CD14-positive monocyte (primary cell): ENCODE measurements at regions not wholly inside any gene's neighbourhood (a gene's known extent, or its start where the extent isn't known, plus 50 kb on each side); places are given as distances from the start of the nearest gene placed in this dataset.

Experiments used
- DNase-seq, 3 donors: peaks; one replicate each; pipeline ENCODE4 v3.0.0-alpha.2; 2011 to 2022
- H2AFZ ChIP-seq: 2 replicates; pipeline ENCODE4 v1.6.0; 2012; ENCODE audit warnings: mild to moderate bottlenecking, low read depth, low read length, inconsistent platforms; ENCODE audit not compliant: insufficient read depth, poor library complexity, severe bottlenecking
- H3K27ac ChIP-seq, 2 donors: 1 replicate in 1 of 2; 2 replicates in 1 of 2; pipeline ENCODE4 v1.5.1; 2012 to 2013; ENCODE audit warnings: low read length in 2 of 2, control low read depth in 1 of 2, inconsistent platforms in 1 of 2, low read depth in 1 of 2, mild to moderate bottlenecking in 1 of 2
- H3K27me3 ChIP-seq, 2 donors: one replicate each; pipeline versions ENCODE4 v1.6.0 to v1.6.1; 2011 to 2013; ENCODE audit warnings: low read length in 2 of 2; ENCODE audit not compliant: control insufficient read depth in 2 of 2, insufficient read depth in 2 of 2
- H3K36me3 ChIP-seq, 2 donors: replicated peaks in 1 of 2; 1 replicate in 1 of 2; 2 replicates in 1 of 2; pipeline versions ENCODE4 v1.5.1 to v1.6.1; 2012 to 2013; ENCODE audit warnings: low read length in 2 of 2, control low read depth in 1 of 2, inconsistent platforms in 1 of 2, mild to moderate bottlenecking in 1 of 2; ENCODE audit not compliant: insufficient read depth in 2 of 2, control insufficient read depth in 1 of 2
- H3K4me1 ChIP-seq, 2 donors: 1 replicate in 1 of 2; 2 replicates in 1 of 2; pipeline versions ENCODE4 v1.5.1 to v1.6.1; 2012 to 2013; ENCODE audit warnings: low read length in 2 of 2, control low read depth in 1 of 2, inconsistent platforms in 1 of 2, mild to moderate bottlenecking in 1 of 2, moderate library complexity in 1 of 2; ENCODE audit not compliant: insufficient read depth in 2 of 2, control insufficient read depth in 1 of 2
- H3K4me2 ChIP-seq: replicated peaks from 2 replicates; pipeline ENCODE3; 2012; ENCODE audit warnings: low read length, moderate library complexity, mild to moderate bottlenecking; ENCODE audit not compliant: poor library complexity, severe bottlenecking; ENCODE audit errors: extremely low read depth
- H3K4me3 ChIP-seq, 3 experiments: fragments of 200-600 bp in 1 of 3; sonication (generic) in 1 of 3; replicated peaks in 1 of 3; 1 replicate in 2 of 3; 2 replicates in 1 of 3; pipeline ENCODE4 v1.5.1; 2011 to 2013; ENCODE audit warnings: low read length in 3 of 3, mild to moderate bottlenecking in 3 of 3, control low read depth in 2 of 3, low read depth in 2 of 3, inconsistent platforms in 1 of 3, moderate library complexity in 1 of 3
- H3K79me2 ChIP-seq: 2 replicates; pipeline ENCODE4 v1.6.0; 2012; ENCODE audit warnings: mild to moderate bottlenecking, control low read depth, inconsistent platforms, low read length, moderate library complexity; ENCODE audit not compliant: insufficient read depth
- H3K9ac ChIP-seq: 2 replicates; pipeline ENCODE4 v1.6.0; 2017; ENCODE audit warnings: low read length, mild to moderate bottlenecking; ENCODE audit not compliant: insufficient read depth, poor library complexity, severe bottlenecking
- H3K9me3 ChIP-seq, 2 donors: replicated peaks in 1 of 2; 1 replicate in 1 of 2; 2 replicates in 1 of 2; pipeline versions ENCODE4 v1.5.1 to v1.6.1; 2012 to 2013; ENCODE audit warnings: low read length in 2 of 2, control low read depth in 1 of 2; ENCODE audit not compliant: control insufficient read depth in 1 of 2, insufficient read depth in 1 of 2
- H4K20me1 ChIP-seq: 2 replicates; pipeline ENCODE4 v1.6.0; 2012; ENCODE audit warnings: mild to moderate bottlenecking, low read length, control low read depth, moderate library complexity; ENCODE audit not compliant: insufficient read depth
- H3K27ac Mint-ChIP-seq, 7 donors: one replicate each; pipeline ENCODE4 v1.8.0; 2020; ENCODE audit warnings: mild to moderate bottlenecking in 7 of 7, mixed read lengths in 7 of 7, moderate library complexity in 6 of 7, inconsistent platforms in 2 of 7
- H3K27me3 Mint-ChIP-seq, 3 donors: one replicate each; pipeline ENCODE4 v1.8.0; 2021 to 2022; ENCODE audit warnings: low read depth in 3 of 3, mild to moderate bottlenecking in 3 of 3, mixed read lengths in 3 of 3, moderate library complexity in 3 of 3, inconsistent platforms in 1 of 3
- H3K36me3 Mint-ChIP-seq, 2 donors: one replicate each; pipeline ENCODE4 v1.8.0; 2020; ENCODE audit warnings: mixed read lengths in 2 of 2, inconsistent platforms in 1 of 2, mild to moderate bottlenecking in 1 of 2
- H3K4me1 Mint-ChIP-seq: one replicate; pipeline ENCODE4 v1.8.0; 2020; ENCODE audit warnings: mild to moderate bottlenecking, mixed read lengths
- H3K4me3 Mint-ChIP-seq, 2 donors: one replicate each; pipeline ENCODE4 v1.8.0; 2020; ENCODE audit warnings: mild to moderate bottlenecking in 2 of 2, mixed read lengths in 2 of 2, moderate library complexity in 1 of 2
- H3K9me3 Mint-ChIP-seq, 7 donors: one replicate each; pipeline ENCODE4 v1.8.0; 2020 to 2022; ENCODE audit warnings: mixed read lengths in 7 of 7, mild to moderate bottlenecking in 6 of 7, moderate library complexity in 6 of 7, inconsistent platforms in 2 of 7
- WGBS: methylation state at CpG from one replicate; pipeline ENCODE4 v1.1.5; 2013; ENCODE audit warnings: missing lambda C conversion rate; ENCODE audit not compliant: insufficient coverage; 5-methylcytosine and 5-hydroxymethylcytosine counted together
- intact Hi-C, 2 donors: fragments of 100-400 bp; cut with micrococcal nuclease; formaldehyde crosslinking; loops; one replicate each; pipeline versions ENCODE4 v1.15.0 to v1.15.1; 2023
- TF ChIP-seq, protein P1 (sequence below): fragments of 200-600 bp; IDR thresholded peaks from one replicate; pipeline ENCODE4 v1.8.0; 2022; ENCODE audit warnings: antibody characterized with exemption, mild to moderate bottlenecking

DNA sequence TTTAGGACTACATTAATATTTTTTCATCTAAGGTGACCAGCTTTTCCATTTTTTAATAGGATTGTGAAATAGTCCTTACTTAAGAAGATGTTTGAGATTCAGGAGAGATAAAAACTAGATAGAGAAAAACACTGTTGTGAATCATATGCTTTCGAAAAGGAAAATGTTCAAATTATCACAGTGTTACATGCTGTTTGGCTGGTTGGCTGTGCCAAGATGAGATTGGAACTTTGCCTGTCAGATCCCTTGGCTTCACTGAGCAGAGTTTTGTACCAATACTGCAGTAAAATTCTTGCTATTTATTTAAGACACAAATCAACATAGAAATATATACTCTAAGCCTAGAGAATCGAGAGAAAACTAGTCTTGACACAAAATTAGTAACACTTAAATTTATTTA, 117.2 kb downstream of the OXSM start:
- Mint-ChIP-seq H3K36me3 (no peaks in the 10 kb centered on the region), H3K4me1 (no peaks in the 10 kb centered on the region), H3K27ac (no peak overlapping the region), H3K4me3 (no peak overlapping the region), H3K9me3 (no peaks in the 10 kb centered on the region), H3K27me3 (peaks cover 0 to 3% (median 2%) of the 10 kb centered on the region in 3 donors)
- Histone ChIP-seq H3K4me2 (no peak overlapping the region), H3K36me3 (no peaks in the 10 kb centered on the region), H3K27me3 (no peaks in the 10 kb centered on the region), H3K9ac (no peak overlapping the region), H3K4me1 (no peaks in the 10 kb centered on the region), H4K20me1 (no peaks in the 10 kb centered on the region), H3K27ac (no peak overlapping the region), H3K9me3 (no peaks in the 10 kb centered on the region), H2AFZ (no peak overlapping the region), H3K79me2 (no peaks in the 10 kb centered on the region), H3K4me3 (no peak overlapping the region)
- TF ChIP-seq, protein P1, sequence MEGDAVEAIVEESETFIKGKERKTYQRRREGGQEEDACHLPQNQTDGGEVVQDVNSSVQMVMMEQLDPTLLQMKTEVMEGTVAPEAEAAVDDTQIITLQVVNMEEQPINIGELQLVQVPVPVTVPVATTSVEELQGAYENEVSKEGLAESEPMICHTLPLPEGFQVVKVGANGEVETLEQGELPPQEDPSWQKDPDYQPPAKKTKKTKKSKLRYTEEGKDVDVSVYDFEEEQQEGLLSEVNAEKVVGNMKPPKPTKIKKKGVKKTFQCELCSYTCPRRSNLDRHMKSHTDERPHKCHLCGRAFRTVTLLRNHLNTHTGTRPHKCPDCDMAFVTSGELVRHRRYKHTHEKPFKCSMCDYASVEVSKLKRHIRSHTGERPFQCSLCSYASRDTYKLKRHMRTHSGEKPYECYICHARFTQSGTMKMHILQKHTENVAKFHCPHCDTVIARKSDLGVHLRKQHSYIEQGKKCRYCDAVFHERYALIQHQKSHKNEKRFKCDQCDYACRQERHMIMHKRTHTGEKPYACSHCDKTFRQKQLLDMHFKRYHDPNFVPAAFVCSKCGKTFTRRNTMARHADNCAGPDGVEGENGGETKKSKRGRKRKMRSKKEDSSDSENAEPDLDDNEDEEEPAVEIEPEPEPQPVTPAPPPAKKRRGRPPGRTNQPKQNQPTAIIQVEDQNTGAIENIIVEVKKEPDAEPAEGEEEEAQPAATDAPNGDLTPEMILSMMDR = no peak
- 100% methylated on average over 1 of the region's 2 CpGs for WGBS
- DNase-seq = no peak
- intact Hi-C loops = no loop called here

DNA sequence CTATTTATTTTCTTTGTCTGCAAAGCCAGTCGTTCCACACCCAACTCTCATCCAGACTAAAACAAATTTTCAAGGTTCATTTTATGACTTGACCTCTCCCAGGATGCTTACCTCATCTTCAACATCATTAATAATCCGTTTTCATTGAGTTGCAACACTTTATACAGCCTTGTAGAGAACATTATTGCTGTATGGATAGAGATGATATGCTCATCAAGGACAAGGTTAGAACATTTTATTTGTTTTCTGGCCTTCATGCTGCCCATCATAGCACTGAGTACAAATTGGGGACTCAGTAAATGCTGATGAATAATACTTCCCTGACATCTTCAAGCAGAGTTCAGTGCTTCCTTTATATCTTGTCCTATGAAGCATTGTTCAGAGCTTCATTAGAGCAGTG, 120.2 kb downstream of the OXSM start:
- Histone ChIP-seq H3K27me3 (no peaks in the 10 kb centered on the region), H3K36me3 (no peaks in the 10 kb centered on the region), H3K4me3 (no peak overlapping the region), H3K27ac (no peak overlapping the region), H3K79me2 (no peaks in the 10 kb centered on the region), H2AFZ (no peak overlapping the region), H3K4me1 (no peaks in the 10 kb centered on the region), H3K9ac (no peak overlapping the region), H4K20me1 (no peaks in the 10 kb centered on the region), H3K4me2 (no peak overlapping the region), H3K9me3 (no peaks in the 10 kb centered on the region)
- no peak overlapping the region for H3K4me3 Mint-ChIP-seq
- H3K27ac Mint-ChIP-seq = no peak overlapping the region
- intact Hi-C loops = no loop called here
- WGBS = 83% methylated on average over 1 of the region's 2 CpGs
- H3K36me3 Mint-ChIP-seq = no peaks in the 10 kb centered on the region
- H3K4me1 Mint-ChIP-seq = no peaks in the 10 kb centered on the region
- TF ChIP-seq, protein P1 = no peak
- H3K27me3 Mint-ChIP-seq = peaks cover 0 to 3% (median 2%) of the 10 kb centered on the region in 3 donors
- no peak for DNase-seq
- no peaks in the 10 kb centered on the region for H3K9me3 Mint-ChIP-seq
